GM12878 (cell line): ENCODE measurements at regions not wholly inside any gene's neighbourhood (a gene's known extent, or its start where the extent isn't known, plus 50 kb on each side); places are given as distances from the start of the nearest gene placed in this dataset.

Source experiments
- ATAC-seq: fragments of 200-7000 bp; cut with Tn5 transposase; 3 replicates; pipeline ENCODE4 v1.9.1; 2020; ENCODE audit warnings: mild to moderate bottlenecking, moderate library complexity
- BruUV-seq: library from RNA; stranded (reverse); fragments of 400-500 nt; replicated peaks from 2 replicates; lab custom pipeline; 2021; lab: Mats Ljungman, UMichigan
- CTCF ChIA-PET: fragments of 300-600 bp; sonication (Branson Sonifier 250); formaldehyde crosslinking; extraction: SDS; loops from one replicate; lab custom pipeline; 2021; ENCODE audit warnings: inconsistent platforms; lab: Yijun Ruan, JAX
- POLR2A ChIA-PET: fragments of 350-600 bp; formaldehyde crosslinking; extraction: SDS; loops from one replicate; lab custom pipeline; 2021; ENCODE audit warnings: inconsistent platforms; lab: Charles Lee
- RAD21 ChIA-PET: fragments of 300-600 bp; sonication (Branson Sonifier 250); formaldehyde crosslinking; loops from one replicate; lab custom pipeline; 2023; ENCODE audit warnings: antibody characterized with exemption; ENCODE audit not compliant: unreplicated experiment; lab: Charles Lee
- SMC1A ChIA-PET: fragments of 300-600 bp; sonication (Branson Sonifier 250); formaldehyde crosslinking; loops from one replicate; lab custom pipeline; 2023; ENCODE audit not compliant: unreplicated experiment, uncharacterized antibody; lab: Charles Lee
- DNase-seq: peaks from one replicate; pipeline ENCODE4 v3.0.0-alpha.2; 2011; ENCODE audit warnings: low read depth, low spot score
- FAIRE-seq: peaks from 3 replicates; lab custom pipeline; 2011; peaks lifted over from hg19 to GRCh38; lab: Jason Lieb, UNC
- H2AFZ ChIP-seq: 2 replicates; pipeline ENCODE4 v1.6.0; 2011; ENCODE audit warnings: low read depth, low read length, control low read depth; ENCODE audit not compliant: control insufficient read depth
- H3K27ac ChIP-seq: 2 replicates; pipeline ENCODE4 v1.5.1; 2011; ENCODE audit warnings: control low read depth; ENCODE audit not compliant: control insufficient read depth, insufficient read depth
- H3K27me3 ChIP-seq, 2 experiments: replicated peaks in 1 of 2; 2 replicates each; pipeline versions ENCODE4 v1.6.0 to v1.6.1; 2011; ENCODE audit warnings: low read length in 1 of 2; ENCODE audit not compliant: control insufficient read depth in 2 of 2, insufficient read depth in 2 of 2
- H3K36me3 ChIP-seq, 2 experiments: 2 replicates each; pipeline ENCODE4 v1.5.1; 2011; ENCODE audit warnings: low read length in 1 of 2; ENCODE audit not compliant: control insufficient read depth in 2 of 2, insufficient read depth in 2 of 2
- H3K4me1 ChIP-seq: 2 replicates; pipeline ENCODE4 v1.6.1; 2011; ENCODE audit warnings: mild to moderate bottlenecking, low read length, moderate library complexity, mixed read lengths; ENCODE audit not compliant: control insufficient read depth, insufficient read depth
- H3K4me2 ChIP-seq: 2 replicates; pipeline ENCODE4 v1.6.0; 2011; ENCODE audit warnings: control low read depth; ENCODE audit not compliant: control insufficient read depth, insufficient read depth
- H3K4me3 ChIP-seq: fragments of 200-600 bp; sonication (generic); 2 replicates; pipeline ENCODE4 v1.5.1; 2016
- H3K79me2 ChIP-seq: 2 replicates; pipeline ENCODE4 v1.6.0; 2011; ENCODE audit warnings: low read length; ENCODE audit not compliant: control insufficient read depth, insufficient read depth
- H3K9ac ChIP-seq: 2 replicates; pipeline ENCODE4 v1.8.0; 2011; ENCODE audit warnings: low read length, control low read depth, mixed read lengths; ENCODE audit not compliant: control insufficient read depth, insufficient read depth
- H3K9me3 ChIP-seq: replicated peaks from 3 replicates; pipeline ENCODE4 v1.5.1; 2011; ENCODE audit warnings: mild to moderate bottlenecking, low read length; ENCODE audit not compliant: control insufficient read depth, insufficient read depth
- H4K20me1 ChIP-seq: 2 replicates; pipeline ENCODE4 v1.6.0; 2011; ENCODE audit not compliant: control insufficient read depth, insufficient read depth
- BRCA1 ChIP-seq: IDR thresholded peaks from 2 replicates; pipeline ENCODE4 v1.6.1; 2011; ENCODE audit warnings: low read depth, low read length, improper control_type of control experiment
- CBX3 ChIP-seq: fragments of 200-600 bp; sonication (generic); IDR thresholded peaks from 2 replicates; pipeline ENCODE4 v1.6.1; 2016; ENCODE audit warnings: low read depth, borderline replicate concordance
- ELK1 ChIP-seq: IDR thresholded peaks from 2 replicates; pipeline ENCODE4 v1.6.1; 2012; ENCODE audit warnings: low read depth, low read length, improper control_type of control experiment
- EP300 ChIP-seq, 2 experiments: fragments of 150-350 bp in 1 of 2; IDR thresholded peaks; 2 replicates each; pipeline ENCODE4 v1.6.1; 2011 to 2012; ENCODE audit warnings: low read depth in 2 of 2, low read length in 2 of 2, borderline replicate concordance in 1 of 2, improper control_type of control experiment in 1 of 2, inconsistent platforms in 1 of 2; ENCODE audit not compliant: control insufficient read depth in 1 of 2
- ESRRA ChIP-seq: IDR thresholded peaks from 2 replicates; pipeline ENCODE4 v1.6.1; 2012; ENCODE audit warnings: mild to moderate bottlenecking, low read length, improper control_type of control experiment
- HDAC6 ChIP-seq: fragments of 200-600 bp; sonication (generic); IDR thresholded peaks from one replicate; pipeline ENCODE4 v1.8.0; 2017; ENCODE audit warnings: antibody characterized with exemption; ENCODE audit not compliant: unreplicated experiment
- LARP7 ChIP-seq: fragments of 450-650 bp; IDR thresholded peaks from 2 replicates; pipeline ENCODE4 v1.6.1; 2017; ENCODE audit warnings: mild to moderate bottlenecking
- PKNOX1 ChIP-seq: fragments of 450-650 bp; IDR thresholded peaks from 2 replicates; pipeline ENCODE4 v1.6.1; 2016; ENCODE audit warnings: mild to moderate bottlenecking
- POLR2AphosphoS2 ChIP-seq: IDR thresholded peaks from 2 replicates; pipeline ENCODE4 v1.6.1; 2011; ENCODE audit warnings: low read depth, mild to moderate bottlenecking, low read length, improper control_type of control experiment, moderate library complexity
- RAD51 ChIP-seq: fragments of 450-650 bp; IDR thresholded peaks from 2 replicates; pipeline ENCODE4 v1.6.1; 2016; ENCODE audit warnings: moderate library complexity, mild to moderate bottlenecking, inconsistent platforms
- RCOR1 ChIP-seq: conservative IDR thresholded peaks from 2 replicates; pipeline ENCODE4 v1.6.1; 2012; ENCODE audit warnings: low read depth, low read length, improper control_type of control experiment
- SMAD5 ChIP-seq: IDR thresholded peaks from 2 replicates; pipeline ENCODE4 v1.6.1; 2016; ENCODE audit warnings: antibody characterized with exemption, low read depth
- TCF12 ChIP-seq: IDR thresholded peaks from 2 replicates; pipeline ENCODE4 v1.6.1; 2011; ENCODE audit warnings: low read depth, mild to moderate bottlenecking, low read length
- WGBS: methylation state at CpG from one replicate; pipeline ENCODE4 v1.1.6; 2016; ENCODE audit warnings: low lambda C conversion rate; ENCODE audit not compliant: insufficient replicate concordance, insufficient coverage; ENCODE audit errors: missing lambda C conversion rate; 5-methylcytosine and 5-hydroxymethylcytosine counted together
- in situ Hi-C: fragments of 300-500 bp; cut with MboI; formaldehyde crosslinking; loops from 9 replicates; pipeline ENCODE4 v1.14.3; 2018; ENCODE audit warnings: mixed read lengths
- intact Hi-C: fragments of 100-400 bp; cut with micrococcal nuclease; formaldehyde crosslinking; loops from one replicate; pipeline ENCODE4 v1.14.2; 2022; ENCODE audit not compliant: unreplicated experiment

GRCh38 chrX:80511969-80512760 is 91.9 kb downstream of the TENT5D start (continued):
- no peak for TF ChIP-seq ELK1
- no peak for TF ChIP-seq BRCA1
- TF ChIP-seq SMAD5: no peak
- no peak for TF ChIP-seq ESRRA
- TF ChIP-seq, all 136 proteins: peak for 0

- CTCF ChIA-PET: interaction anchor here (0.8 kb wide), 1 partner anchor 12 kb away, joined by 3 read pairs; no protein-coding TSS in a partner anchor
- no peaks in the 10 kb centered on the region for H3K27me3 ChIP-seq
- in situ Hi-C loops (no loop called here), intact Hi-C loops (no loop called here)
- 56% methylated on average over 4 of the region's 4 CpGs for WGBS
- no peaks in the 10 kb centered on the region for H3K79me2 ChIP-seq
- no peaks in the 10 kb centered on the region for H3K36me3 ChIP-seq
- FAIRE-seq (no peak), DNase-seq (no peak), ATAC-seq (no peak)
- no peaks in the 10 kb centered on the region for H4K20me1 ChIP-seq
- no peak overlapping the region for H3K27ac ChIP-seq
- H3K4me3 ChIP-seq: no peak overlapping the region
- H3K4me2 ChIP-seq: no peak overlapping the region
- no peaks in the 10 kb centered on the region for H3K9me3 ChIP-seq
- no peaks in the 10 kb centered on the region for H3K4me1 ChIP-seq
- BruUV-seq: no TSS peak
- SMC1A ChIA-PET: interaction anchor here (0.6 to 1.3 kb wide), 4 partner anchors 12 to 299 kb away, joined by 3 to 4 read pairs (median 3); no protein-coding TSS in a partner anchor
- no peak overlapping the region for H2AFZ ChIP-seq
- TF ChIP-seq TCF12 (no peak), RAD51 (no peak), RCOR1 (no peak), POLR2AphosphoS2 (no peak), EP300 (IDR thresholded peaks at IDR 0.05; ENCODE audit: borderline replicate concordance in 1 of 2, control insufficient read depth in 1 of 2, low read depth in 2 of 2, low read length in 2 of 2) (no peak), LARP7 (no peak), CBX3 (no peak), PKNOX1 (no peak), HDAC6 (no peak)
- POLR2A ChIA-PET: no interaction called here
- H3K9ac ChIP-seq: no peak overlapping the region
- RAD21 ChIA-PET: no interaction called here
Measured at GRCh38 chrX:80512924-80513323, 92.7 kb downstream of the TENT5D start.
